ENCODE measurements at regions not wholly inside any gene's neighbourhood (a gene's known extent, or its start where the extent isn't known, plus 50 kb on each side); places are given as distances from the start of the nearest gene placed in this dataset.

GRCh38 chr11:44424841-44425240, 114.9 kb upstream of the ALX4 start:
- TF ChIP-seq ZNF24 (IDR thresholded peaks at IDR 0.05) (no peak), USF2 (IDR thresholded peaks at IDR 0.05; ENCODE audit: borderline replicate concordance, low read depth, low read length) (no peak), CBX5 (IDR thresholded peaks at IDR 0.05; ENCODE audit: low read depth) (no peak), CTCF (IDR thresholded peaks at IDR 0.05 in 2 of 3, conservative IDR thresholded peaks at IDR 0.05 in 1 of 3; ENCODE audit: control insufficient read depth in 2 of 3, extremely low read depth in 1 of 3, insufficient read depth in 1 of 3, low read depth in 3 of 3, low read length in 3 of 3) (no peak), RCOR1 (conservative IDR thresholded peaks at IDR 0.05; ENCODE audit: low read depth, low read length) (no peak), BHLHE40 (IDR thresholded peaks at IDR 0.05; ENCODE audit: borderline replicate concordance in 1 of 2, low read depth in 2 of 2, low read length in 1 of 2) (no peak), BRCA1 (IDR thresholded peaks at IDR 0.05; ENCODE audit: low read depth, low read length) (no peak)

Data from GM12878 (cell line).